ENCODE measurements at regions not wholly inside any gene's neighbourhood (a gene's known extent, or its start where the extent isn't known, plus 50 kb on each side); places are given as distances from the start of the nearest gene placed in this dataset.

DNA sequence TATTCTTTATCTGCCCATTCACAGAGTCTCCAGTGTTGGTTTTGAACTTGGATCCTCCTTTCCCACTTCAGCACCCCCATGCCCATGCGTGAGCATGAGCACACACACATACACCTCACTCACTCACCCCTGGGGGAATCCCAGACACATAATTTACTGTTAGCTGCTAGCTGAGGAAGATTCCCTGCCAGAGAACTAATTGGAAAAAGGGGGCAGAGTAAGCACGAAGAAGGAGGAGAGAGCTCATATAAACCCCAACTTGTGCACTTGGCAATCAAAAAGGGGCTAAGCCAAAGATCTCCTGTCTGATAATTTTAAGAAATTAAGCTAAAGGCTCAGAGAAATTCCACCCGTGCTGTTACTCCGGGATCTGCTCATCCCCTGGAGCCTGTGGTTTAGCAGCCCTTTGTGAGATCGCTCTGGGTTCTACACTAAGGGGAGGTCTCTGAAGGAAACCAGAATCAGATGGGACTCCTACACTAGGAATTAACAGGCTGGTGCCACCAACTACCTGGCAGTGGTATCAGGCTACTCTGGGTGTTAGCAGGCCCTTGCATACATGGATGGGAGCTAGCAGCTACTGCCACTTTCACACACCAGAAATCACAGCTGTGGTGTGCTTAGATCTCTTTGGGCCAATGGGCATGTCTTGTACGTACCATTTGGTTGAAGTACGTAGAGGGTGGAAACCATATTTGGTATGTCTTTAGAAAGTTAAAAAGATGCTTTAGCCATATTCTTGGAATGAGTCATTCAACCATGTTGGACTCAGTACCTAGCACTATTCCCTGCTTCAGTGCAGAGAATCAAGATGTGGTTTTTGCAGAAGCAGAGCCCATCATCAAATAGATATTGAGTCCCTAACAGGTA is 95.6 kb upstream of the SLC14A2 start:
- FAIRE-seq = no peak
- DNase-seq (ENCODE audit: insufficient read length, low spot score) = no peak
- TF ChIP-seq TAF1 (IDR thresholded peaks at IDR 0.05; ENCODE audit: low read depth, low read length) (no peak), POLR2A (IDR thresholded peaks at IDR 0.05; ENCODE audit: low read depth, low read length) (no peak), POU2F2 (IDR thresholded peaks at IDR 0.05; ENCODE audit: low read depth, low read length) (no peak), SPI1 (IDR thresholded peaks at IDR 0.05; ENCODE audit: low read depth, low read length) (no peak), POLR2AphosphoS5 (IDR thresholded peaks at IDR 0.05; ENCODE audit: low read depth, low read length) (no peak), PAX5 (IDR thresholded peaks at IDR 0.05; ENCODE audit: insufficient read depth, low read length, severe bottlenecking) (no peak)

DNA sequence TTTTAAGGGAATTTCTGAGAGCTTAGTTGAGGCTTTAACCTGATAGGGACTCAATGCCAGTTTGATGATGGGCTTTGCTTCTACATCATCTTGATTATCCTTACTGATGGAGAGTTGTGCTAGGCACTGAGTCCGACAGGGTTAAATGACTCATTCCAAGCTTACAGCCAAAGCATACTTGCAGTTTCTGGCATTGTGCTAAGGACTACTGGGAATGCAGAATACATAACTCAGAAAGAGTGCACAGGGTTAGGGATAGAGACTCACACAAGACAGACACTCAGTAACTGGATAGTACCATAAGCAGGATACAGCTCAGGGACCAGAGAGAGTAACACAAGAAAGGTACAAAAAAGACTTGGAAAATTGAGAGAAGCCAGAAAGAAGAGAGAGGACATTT is 94.1 kb upstream of the SLC14A2 start:
- DNase-seq (ENCODE audit: insufficient read length, low spot score) (no peak), FAIRE-seq (no peak)
- TF ChIP-seq TAF1 (IDR thresholded peaks at IDR 0.05; ENCODE audit: low read depth, low read length) (no peak), POU2F2 (IDR thresholded peaks at IDR 0.05; ENCODE audit: low read depth, low read length) (no peak), PAX5 (IDR thresholded peaks at IDR 0.05; ENCODE audit: insufficient read depth, low read length, severe bottlenecking) (no peak), POLR2AphosphoS5 (IDR thresholded peaks at IDR 0.05; ENCODE audit: low read depth, low read length) (no peak), SPI1 (IDR thresholded peaks at IDR 0.05; ENCODE audit: low read depth, low read length) (no peak), POLR2A (IDR thresholded peaks at IDR 0.05; ENCODE audit: low read depth, low read length) (no peak)

DNA sequence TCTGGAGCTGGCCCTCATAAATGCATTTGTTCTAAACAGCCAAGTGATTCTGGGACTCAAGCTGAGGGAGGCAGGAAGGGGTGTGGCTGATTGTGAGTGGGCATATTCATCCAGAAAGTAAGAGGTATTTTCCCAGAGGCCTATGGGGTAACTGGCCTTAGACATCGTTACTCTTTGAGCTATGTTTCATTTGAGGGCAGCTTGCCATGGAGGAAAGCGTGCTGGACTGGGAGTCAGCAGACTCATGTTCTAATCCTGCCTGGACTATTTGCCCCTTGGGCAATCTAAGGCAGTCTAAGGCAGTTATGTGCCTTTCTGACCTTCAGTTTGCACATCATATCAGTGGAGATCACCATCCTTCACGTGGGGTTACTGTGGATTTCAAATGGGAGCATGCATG is 93.5 kb upstream of the SLC14A2 start:
- no peak for FAIRE-seq
- no peak for DNase-seq (ENCODE audit: insufficient read length, low spot score)
- TF ChIP-seq POLR2AphosphoS5 (IDR thresholded peaks at IDR 0.05; ENCODE audit: low read depth, low read length) = no peak
- no peak for TF ChIP-seq SPI1 (IDR thresholded peaks at IDR 0.05; ENCODE audit: low read depth, low read length)
- TF ChIP-seq POLR2A (IDR thresholded peaks at IDR 0.05; ENCODE audit: low read depth, low read length) = no peak
- TF ChIP-seq POU2F2 (IDR thresholded peaks at IDR 0.05; ENCODE audit: low read depth, low read length) = no peak
- TF ChIP-seq PAX5 (IDR thresholded peaks at IDR 0.05; ENCODE audit: insufficient read depth, low read length, severe bottlenecking) = no peak
- no peak for TF ChIP-seq TAF1 (IDR thresholded peaks at IDR 0.05; ENCODE audit: low read depth, low read length)

DNA sequence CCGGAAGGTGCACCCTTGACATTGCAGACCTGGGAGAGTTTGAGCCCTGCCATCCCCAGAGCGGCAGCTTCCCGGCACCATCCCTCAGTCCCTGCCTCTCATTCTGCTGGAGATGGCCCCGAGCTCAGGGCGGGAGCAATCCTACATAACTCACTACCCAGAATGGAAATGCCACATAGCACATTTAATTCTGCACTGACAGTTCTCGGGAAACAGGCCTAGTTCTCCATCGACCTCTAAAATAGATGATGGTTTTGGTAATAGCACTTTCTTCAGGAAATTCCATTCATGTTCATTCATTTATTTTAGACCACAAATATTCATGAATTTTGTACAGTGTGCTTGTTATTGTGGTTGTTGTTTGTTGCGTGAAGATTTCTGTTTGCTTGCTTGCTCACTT is 92.9 kb upstream of the SLC14A2 start:
- TF ChIP-seq SPI1 (IDR thresholded peaks at IDR 0.05; ENCODE audit: low read depth, low read length) = no peak
- TF ChIP-seq TAF1 (IDR thresholded peaks at IDR 0.05; ENCODE audit: low read depth, low read length) = no peak
- TF ChIP-seq POLR2A (IDR thresholded peaks at IDR 0.05; ENCODE audit: low read depth, low read length) = no peak
- FAIRE-seq (no peak), DNase-seq (ENCODE audit: insufficient read length, low spot score) (no peak)

DNA sequence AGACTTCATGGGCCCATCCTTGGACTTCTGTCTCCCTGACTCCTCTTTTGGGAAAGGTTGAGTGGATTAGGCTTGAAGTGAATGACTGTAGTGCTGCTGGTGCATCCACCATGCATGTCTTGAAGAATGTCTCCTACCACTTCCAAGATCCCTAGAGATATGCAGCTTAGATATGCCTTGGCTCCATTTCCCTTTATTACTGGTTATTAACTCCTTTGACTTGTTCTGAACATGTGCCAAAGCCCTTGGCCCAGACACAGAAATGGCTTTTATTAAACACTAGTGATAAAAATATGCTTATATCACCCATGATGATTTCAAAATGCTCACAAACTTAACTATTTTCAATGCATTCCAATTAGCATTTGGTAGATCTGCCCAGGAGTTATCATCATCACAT is 90.0 kb upstream of the SLC14A2 start:
- TF ChIP-seq PAX5 (IDR thresholded peaks at IDR 0.05; ENCODE audit: insufficient read depth, low read length, severe bottlenecking) (no peak), POU2F2 (IDR thresholded peaks at IDR 0.05; ENCODE audit: low read depth, low read length) (no peak), POLR2A (IDR thresholded peaks at IDR 0.05; ENCODE audit: low read depth, low read length) (no peak), POLR2AphosphoS5 (IDR thresholded peaks at IDR 0.05; ENCODE audit: low read depth, low read length) (no peak), TAF1 (IDR thresholded peaks at IDR 0.05; ENCODE audit: low read depth, low read length) (no peak), SPI1 (IDR thresholded peaks at IDR 0.05; ENCODE audit: low read depth, low read length) (no peak)
- FAIRE-seq (no peak), DNase-seq (ENCODE audit: insufficient read length, low spot score) (no peak)

DNA sequence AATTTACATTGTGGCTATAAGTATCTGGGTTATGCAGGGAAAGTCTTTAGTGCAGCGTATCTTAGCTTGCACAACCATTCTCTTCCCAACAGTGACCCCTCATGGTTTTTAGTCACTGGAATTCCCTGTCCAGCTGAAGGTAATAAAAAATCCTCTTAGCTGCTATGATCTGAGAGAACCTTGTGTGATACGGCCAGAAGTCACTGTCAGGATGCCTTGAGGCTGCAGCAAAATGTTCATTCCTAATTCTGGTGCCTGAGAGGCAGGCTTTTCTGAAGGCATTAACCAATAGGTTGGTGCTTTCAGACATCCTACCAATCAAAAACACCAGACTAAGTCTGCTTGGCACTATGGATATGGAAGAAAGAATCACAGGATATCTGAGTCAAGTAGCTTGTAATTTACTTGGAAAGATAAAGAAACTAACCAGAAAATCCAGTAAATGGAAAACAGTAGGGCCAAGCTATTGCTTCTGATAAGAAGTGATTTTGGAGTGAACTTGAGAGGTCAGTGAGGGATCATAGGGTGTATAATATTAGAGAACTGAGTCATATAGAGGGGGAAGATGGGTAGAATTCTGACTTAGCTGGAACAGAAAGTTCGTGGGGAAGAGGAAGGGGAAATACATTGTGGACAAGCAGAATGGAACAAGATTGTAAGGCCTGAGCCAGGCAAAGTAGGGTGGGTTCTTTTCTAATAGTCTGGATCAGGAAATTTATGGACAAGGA is 89.0 kb upstream of the SLC14A2 start:
- DNase-seq (ENCODE audit: insufficient read length, low spot score) = no peak
- FAIRE-seq = no peak
- TF ChIP-seq SPI1 (IDR thresholded peaks at IDR 0.05; ENCODE audit: low read depth, low read length) (no peak), PAX5 (IDR thresholded peaks at IDR 0.05; ENCODE audit: insufficient read depth, low read length, severe bottlenecking) (no peak), POU2F2 (IDR thresholded peaks at IDR 0.05; ENCODE audit: low read depth, low read length) (no peak), POLR2AphosphoS5 (IDR thresholded peaks at IDR 0.05; ENCODE audit: low read depth, low read length) (no peak), TAF1 (IDR thresholded peaks at IDR 0.05; ENCODE audit: low read depth, low read length) (no peak), POLR2A (IDR thresholded peaks at IDR 0.05; ENCODE audit: low read depth, low read length) (no peak)

DNA sequence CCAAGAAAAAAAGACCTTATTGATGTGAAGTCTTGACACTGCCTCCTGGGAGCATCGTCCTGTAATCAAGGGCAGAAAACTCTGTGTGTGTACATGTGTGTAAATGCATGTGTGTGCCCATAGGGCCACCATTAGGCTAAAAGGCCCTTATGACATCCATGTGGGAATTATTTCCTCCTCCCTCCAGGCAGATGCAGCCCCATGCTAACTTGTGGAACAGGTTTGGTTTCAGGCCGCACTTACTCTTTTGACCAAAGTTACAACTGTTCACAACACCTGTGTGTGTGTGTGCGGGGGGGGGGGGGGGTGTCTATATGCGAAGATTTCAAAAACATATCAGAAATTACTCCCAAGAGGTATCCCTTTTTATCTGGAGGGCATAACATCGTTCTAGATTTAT is 87.4 kb upstream of the SLC14A2 start:
- FAIRE-seq (no peak), DNase-seq (ENCODE audit: insufficient read length, low spot score) (no peak)
- TF ChIP-seq POLR2A (IDR thresholded peaks at IDR 0.05; ENCODE audit: low read depth, low read length) (no peak), SPI1 (IDR thresholded peaks at IDR 0.05; ENCODE audit: low read depth, low read length) (no peak), POU2F2 (IDR thresholded peaks at IDR 0.05; ENCODE audit: low read depth, low read length) (no peak), PAX5 (IDR thresholded peaks at IDR 0.05; ENCODE audit: insufficient read depth, low read length, severe bottlenecking) (no peak), TAF1 (IDR thresholded peaks at IDR 0.05; ENCODE audit: low read depth, low read length) (no peak), POLR2AphosphoS5 (IDR thresholded peaks at IDR 0.05; ENCODE audit: low read depth, low read length) (no peak)

DNA sequence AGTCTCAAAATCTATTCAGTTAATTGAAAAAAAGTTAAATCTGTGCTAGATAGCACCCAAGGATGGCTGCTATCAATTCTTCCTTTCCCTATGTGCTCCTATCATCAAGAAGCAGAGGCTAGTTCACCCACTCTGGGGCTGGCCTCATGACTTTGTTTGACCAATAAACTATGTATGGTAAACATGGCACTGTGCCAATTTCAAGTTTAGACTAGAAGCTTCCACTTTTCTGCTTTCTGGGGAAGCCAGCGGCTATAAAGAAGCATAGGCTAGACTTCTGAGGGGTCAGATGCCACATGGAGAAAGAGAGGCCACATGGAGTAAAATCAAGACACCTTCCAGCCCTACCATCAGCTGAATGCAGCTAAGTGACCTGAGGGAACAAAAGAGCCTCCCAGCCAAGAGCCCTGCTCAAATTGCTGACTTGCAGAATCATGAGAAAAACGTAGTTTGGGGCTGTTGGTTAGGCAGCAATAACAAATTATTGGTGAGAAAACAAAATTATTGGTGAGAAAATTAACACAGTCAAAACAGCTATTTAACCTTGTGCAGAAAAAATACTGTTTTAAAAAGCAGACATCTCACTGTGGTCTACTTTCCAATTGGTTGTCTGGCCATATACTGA is 86.5 kb upstream of the SLC14A2 start:
- FAIRE-seq = no peak
- no peak for TF ChIP-seq POLR2AphosphoS5 (IDR thresholded peaks at IDR 0.05; ENCODE audit: low read depth, low read length)
- TF ChIP-seq TAF1 (IDR thresholded peaks at IDR 0.05; ENCODE audit: low read depth, low read length) = no peak
- TF ChIP-seq POU2F2 (IDR thresholded peaks at IDR 0.05; ENCODE audit: low read depth, low read length) = no peak
- TF ChIP-seq SPI1 (IDR thresholded peaks at IDR 0.05; ENCODE audit: low read depth, low read length) = no peak
- DNase-seq (ENCODE audit: insufficient read length, low spot score) = no peak

DNA sequence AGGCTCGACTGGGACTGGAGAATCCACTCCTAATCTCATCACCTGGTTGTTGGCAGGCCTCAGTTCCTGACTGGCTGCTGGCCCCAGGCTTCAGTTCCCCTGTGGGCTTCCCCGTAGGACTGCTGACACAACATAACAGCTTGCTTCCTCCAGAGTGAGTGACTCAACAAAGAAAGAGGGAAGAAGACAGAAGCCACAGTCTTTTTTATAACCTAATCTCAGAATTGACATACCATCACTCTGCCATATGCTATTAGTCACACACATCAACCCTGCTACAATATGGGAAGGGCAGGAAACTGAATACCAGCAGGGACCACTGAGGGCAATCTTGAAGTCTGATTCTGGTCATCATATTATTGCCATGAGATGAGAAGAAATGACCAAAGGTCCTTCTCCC is 76.8 kb upstream of the SLC14A2 start:
- FAIRE-seq (no peak), DNase-seq (ENCODE audit: insufficient read length, low spot score) (no peak)

More for the DNA sequence above, 76.8 kb upstream of the SLC14A2 start:
- no peak for TF ChIP-seq TAF1 (IDR thresholded peaks at IDR 0.05; ENCODE audit: low read depth, low read length)
